Fibroblast of lung (primary cell): ENCODE measurements at regions not wholly inside any gene's neighbourhood (a gene's known extent, or its start where the extent isn't known, plus 50 kb on each side); places are given as distances from the start of the nearest gene placed in this dataset.
"Not testable (repeated sequence)": the region's sequence is repeated elsewhere in the genome, so short reads cannot be mapped to it uniquely, and the experiment has no call there.

ENCODE experiments used
- DNase-seq, 2 donors: peaks; one replicate each; pipeline versions ENCODE4 v3.0.0 to v3.0.0-alpha.2; 2010; ENCODE audit warnings: low read depth in 2 of 2
- H2AFZ ChIP-seq: 2 replicates; pipeline ENCODE4 v1.5.1; 2012; ENCODE audit warnings: low read length, control low read depth, inconsistent platforms
- H3K27ac ChIP-seq: 2 replicates; pipeline ENCODE4 v1.5.1; 2011; ENCODE audit warnings: low read length, control low read depth; ENCODE audit not compliant: insufficient read depth
- H3K27me3 ChIP-seq: 2 replicates; pipeline ENCODE4 v1.5.1; 2011; ENCODE audit warnings: mild to moderate bottlenecking, low read length; ENCODE audit not compliant: control insufficient read depth, insufficient read depth
- H3K36me3 ChIP-seq: 2 replicates; pipeline ENCODE4 v1.5.1; 2011; ENCODE audit warnings: low read length; ENCODE audit not compliant: control insufficient read depth, insufficient read depth
- H3K4me1 ChIP-seq: 2 replicates; pipeline ENCODE4 v1.5.1; 2011; ENCODE audit warnings: low read length; ENCODE audit not compliant: control insufficient read depth, insufficient read depth; ENCODE audit errors: extremely low read depth
- H3K4me2 ChIP-seq: 2 replicates; pipeline ENCODE4 v1.5.1; 2011; ENCODE audit warnings: low read length, control low read depth; ENCODE audit not compliant: insufficient read depth; ENCODE audit errors: extremely low read depth
- H3K4me3 ChIP-seq, 4 experiments: fragments of 200-600 bp in 1 of 4; sonication (generic) in 1 of 4; replicated peaks in 1 of 4; 2 replicates each; pipeline ENCODE4 v1.5.1; 2011 to 2016; ENCODE audit warnings: low read length in 4 of 4, low read depth in 3 of 4, mild to moderate bottlenecking in 3 of 4, control low read depth in 2 of 4, inconsistent platforms in 1 of 4, mixed read lengths in 1 of 4; ENCODE audit not compliant: insufficient read depth in 1 of 4; ENCODE audit errors: control extremely low read depth in 1 of 4
- H3K79me2 ChIP-seq: 2 replicates; pipeline ENCODE4 v1.5.1; 2012; ENCODE audit warnings: mild to moderate bottlenecking, low read length, inconsistent platforms; ENCODE audit not compliant: control insufficient read depth, insufficient read depth
- H3K9ac ChIP-seq: 2 replicates; pipeline ENCODE4 v1.5.1; 2011; ENCODE audit warnings: mild to moderate bottlenecking, low read length, control low read depth; ENCODE audit not compliant: insufficient read depth
- H3K9me3 ChIP-seq: 2 replicates; pipeline ENCODE4 v1.5.1; 2012; ENCODE audit warnings: low read depth, low read length; ENCODE audit not compliant: control insufficient read depth, insufficient read depth
- H4K20me1 ChIP-seq: 2 replicates; pipeline ENCODE4 v1.5.1; 2011; ENCODE audit warnings: low read length; ENCODE audit not compliant: control insufficient read depth, insufficient read depth; ENCODE audit errors: extremely low read depth
- EZH2 ChIP-seq: IDR thresholded peaks from 2 replicates; pipeline ENCODE4 v1.5.1; 2012; ENCODE audit warnings: low read length, control low read depth, mild to moderate bottlenecking; ENCODE audit errors: missing control alignments
- TF ChIP-seq, protein P1 (sequence below), 2 donors: IDR thresholded peaks in 1 of 2; conservative IDR thresholded peaks in 1 of 2; 1 replicate in 1 of 2; 2 replicates in 1 of 2; pipeline ENCODE4 v1.5.1; 2011 to 2012; ENCODE audit warnings: low read length in 2 of 2, control low read depth in 1 of 2, inconsistent platforms in 1 of 2, low read depth in 1 of 2, mild to moderate bottlenecking in 1 of 2

DNA sequence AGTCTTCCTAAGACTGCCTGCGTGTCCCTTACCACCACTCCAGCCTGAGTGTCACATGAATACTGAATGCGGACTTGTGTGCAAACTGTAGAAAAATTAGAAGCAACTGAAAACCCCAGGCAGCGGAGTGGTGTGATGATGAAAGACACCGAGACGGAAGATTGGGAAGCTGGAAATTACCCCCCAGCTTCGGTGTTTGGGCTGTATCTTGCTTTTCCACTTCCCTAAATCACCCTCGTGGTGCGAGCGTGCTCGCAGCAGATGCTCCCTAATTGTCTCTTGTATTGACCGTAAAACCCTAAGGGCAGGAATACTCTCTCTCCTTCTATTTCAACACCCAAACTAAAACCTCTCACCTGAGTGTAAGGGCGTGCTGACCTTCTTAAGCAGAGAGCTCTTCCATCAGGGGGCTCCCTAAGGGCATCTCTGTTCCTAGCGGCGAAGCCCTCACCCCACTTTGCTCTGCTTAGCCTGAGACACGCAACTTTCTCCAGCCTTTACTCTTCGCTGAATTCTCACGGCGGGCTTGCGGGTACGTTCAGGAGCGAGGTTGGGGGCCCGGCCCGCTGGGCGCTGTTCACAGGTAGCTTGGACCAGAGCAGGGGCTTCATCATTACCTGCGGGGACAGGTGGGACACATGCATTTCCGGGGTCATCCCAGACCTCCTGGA is 62.4 kb downstream of the CRYBB2 start:
- DNase-seq: no peak
- H3K27me3 ChIP-seq: peaks cover 14% of the 10 kb centered on the region
- TF ChIP-seq, protein P1, sequence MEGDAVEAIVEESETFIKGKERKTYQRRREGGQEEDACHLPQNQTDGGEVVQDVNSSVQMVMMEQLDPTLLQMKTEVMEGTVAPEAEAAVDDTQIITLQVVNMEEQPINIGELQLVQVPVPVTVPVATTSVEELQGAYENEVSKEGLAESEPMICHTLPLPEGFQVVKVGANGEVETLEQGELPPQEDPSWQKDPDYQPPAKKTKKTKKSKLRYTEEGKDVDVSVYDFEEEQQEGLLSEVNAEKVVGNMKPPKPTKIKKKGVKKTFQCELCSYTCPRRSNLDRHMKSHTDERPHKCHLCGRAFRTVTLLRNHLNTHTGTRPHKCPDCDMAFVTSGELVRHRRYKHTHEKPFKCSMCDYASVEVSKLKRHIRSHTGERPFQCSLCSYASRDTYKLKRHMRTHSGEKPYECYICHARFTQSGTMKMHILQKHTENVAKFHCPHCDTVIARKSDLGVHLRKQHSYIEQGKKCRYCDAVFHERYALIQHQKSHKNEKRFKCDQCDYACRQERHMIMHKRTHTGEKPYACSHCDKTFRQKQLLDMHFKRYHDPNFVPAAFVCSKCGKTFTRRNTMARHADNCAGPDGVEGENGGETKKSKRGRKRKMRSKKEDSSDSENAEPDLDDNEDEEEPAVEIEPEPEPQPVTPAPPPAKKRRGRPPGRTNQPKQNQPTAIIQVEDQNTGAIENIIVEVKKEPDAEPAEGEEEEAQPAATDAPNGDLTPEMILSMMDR (conservative IDR thresholded peaks at IDR 0.05 in 1 of 2, IDR thresholded peaks at IDR 0.05 in 1 of 2; ENCODE audit: low read depth in 1 of 2, low read length in 2 of 2): no peak
- no peak for TF ChIP-seq EZH2

DNA sequence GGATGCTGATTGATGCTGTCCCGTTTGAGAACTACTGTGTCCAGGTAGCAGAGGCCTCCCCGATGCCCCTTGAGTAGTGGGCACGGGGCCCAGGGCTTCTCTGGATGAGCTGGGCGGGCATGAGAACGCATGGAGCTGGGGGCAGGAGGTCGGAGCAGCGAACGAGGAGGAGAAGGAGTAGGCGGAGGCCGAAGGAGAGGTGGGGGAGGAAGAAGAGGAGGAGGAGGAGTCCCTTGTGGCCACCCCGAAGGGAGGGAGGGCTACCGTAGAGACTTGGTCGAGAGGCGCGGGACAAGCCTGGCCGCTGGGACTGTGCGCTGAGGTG is 62.9 kb downstream of the CRYBB2 start:
- Histone ChIP-seq H3K27me3 (peaks cover 14% of the 10 kb centered on the region), H3K9ac (no peak overlapping the region), H3K4me2 (no peak overlapping the region), H3K9me3 (no peaks in the 10 kb centered on the region), H3K79me2 (no peaks in the 10 kb centered on the region), H2AFZ (no peak overlapping the region), H3K27ac (no peak overlapping the region), H3K36me3 (no peaks in the 10 kb centered on the region), H4K20me1 (no peaks in the 10 kb centered on the region), H3K4me3 (no peak overlapping the region), H3K4me1 (no peaks in the 10 kb centered on the region)
- TF ChIP-seq, protein P1 (conservative IDR thresholded peaks at IDR 0.05 in 1 of 2, IDR thresholded peaks at IDR 0.05 in 1 of 2; ENCODE audit: low read depth in 1 of 2, low read length in 2 of 2): no peak
- peak; percentile 91 for TF ChIP-seq EZH2
- no peak for DNase-seq

More for the DNA sequence above, 62.4 kb downstream of the CRYBB2 start:
- no peak overlapping the region for H3K9ac ChIP-seq
- no peak overlapping the region for H2AFZ ChIP-seq
- no peak overlapping the region for H3K4me3 ChIP-seq
- H3K4me1 ChIP-seq: no peaks in the 10 kb centered on the region
- H3K4me2 ChIP-seq: no peak overlapping the region
- no peaks in the 10 kb centered on the region for H3K79me2 ChIP-seq
- no peaks in the 10 kb centered on the region for H3K9me3 ChIP-seq
- no peak overlapping the region for H3K27ac ChIP-seq
- no peaks in the 10 kb centered on the region for H3K36me3 ChIP-seq
- no peaks in the 10 kb centered on the region for H4K20me1 ChIP-seq

DNA sequence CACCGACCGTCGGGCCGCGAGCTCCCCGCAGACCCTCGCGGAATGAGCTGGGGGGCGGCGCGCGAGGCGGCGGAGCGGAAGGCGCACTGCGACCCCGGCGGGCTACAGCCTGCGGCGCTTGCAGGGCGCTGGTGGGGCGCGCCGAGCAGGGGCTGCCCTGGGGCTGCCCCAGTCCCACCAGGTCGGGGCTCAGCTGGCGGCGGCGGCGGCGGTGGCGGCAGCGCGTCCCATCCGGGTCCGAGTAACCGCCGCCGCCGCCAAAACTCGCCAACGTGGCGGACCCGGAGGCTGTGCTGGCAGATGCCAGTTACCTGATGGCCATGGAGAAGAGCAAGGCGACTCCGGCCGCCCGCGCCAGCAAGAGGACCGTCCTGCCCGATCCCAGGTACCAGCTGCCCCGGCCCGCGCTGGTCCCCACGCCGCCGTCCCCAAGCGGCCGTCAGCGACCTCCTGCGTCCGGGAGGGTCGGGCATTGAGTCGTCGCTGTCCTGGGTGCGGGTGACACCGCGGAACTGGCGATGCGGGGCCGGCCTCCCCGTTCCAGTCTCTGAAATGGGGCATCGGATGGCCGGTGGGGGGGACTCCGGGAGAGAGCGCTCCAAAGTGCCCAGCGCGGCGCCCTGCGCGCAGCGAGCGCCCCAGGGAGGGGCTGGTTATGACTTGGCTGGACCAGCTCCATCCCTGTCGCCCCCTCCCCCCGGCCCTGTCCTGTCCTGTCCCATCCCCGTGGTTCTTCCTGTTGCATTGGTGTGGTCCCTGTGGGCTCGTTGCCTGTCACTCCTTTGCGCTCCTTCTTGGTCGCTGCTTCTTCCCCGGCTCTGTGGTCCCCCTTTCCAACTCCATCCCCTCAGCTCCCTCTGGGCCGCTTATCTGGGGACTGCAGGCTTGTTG is 63.5 kb downstream of the CRYBB2 start:
- Histone ChIP-seq H4K20me1 (no peaks in the 10 kb centered on the region), H3K27me3 (peaks cover 14% of the 10 kb centered on the region), H3K4me3 (no peak overlapping the region), H3K4me2 (no peak overlapping the region), H2AFZ (no peak overlapping the region), H3K9ac (no peak overlapping the region), H3K79me2 (no peaks in the 10 kb centered on the region), H3K4me1 (no peaks in the 10 kb centered on the region), H3K36me3 (no peaks in the 10 kb centered on the region), H3K27ac (no peak overlapping the region), H3K9me3 (no peaks in the 10 kb centered on the region)
- no peak for DNase-seq
- TF ChIP-seq, protein P1 (conservative IDR thresholded peaks at IDR 0.05 in 1 of 2, IDR thresholded peaks at IDR 0.05 in 1 of 2; ENCODE audit: low read depth in 1 of 2, low read length in 2 of 2): no peak
- TF ChIP-seq EZH2: peak; percentile 49

DNA sequence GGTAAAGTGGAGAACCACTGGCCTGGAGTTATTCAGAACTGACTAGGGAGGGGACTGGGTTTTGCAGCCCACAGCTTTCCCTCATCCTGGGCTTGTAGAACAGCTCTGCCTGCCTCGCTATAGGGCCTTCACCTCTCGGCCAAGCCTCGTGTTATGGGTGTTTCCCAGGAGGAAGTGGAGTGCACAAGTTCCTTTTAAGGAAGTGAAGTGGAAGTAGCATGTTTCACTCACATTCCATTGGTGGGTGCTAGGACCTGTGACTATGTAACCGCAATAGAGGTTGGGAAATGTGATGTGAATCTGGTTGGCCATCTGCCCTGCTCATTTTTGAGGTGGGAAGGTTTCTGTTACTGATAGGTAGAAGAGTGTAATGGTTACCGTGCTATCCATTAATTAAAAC is 69.0 kb downstream of the CRYBB2 start:
- not testable (repeated sequence) for H3K36me3 ChIP-seq, H3K27me3 ChIP-seq, H3K79me2 ChIP-seq, H3K4me3 ChIP-seq, H3K4me2 ChIP-seq, H3K9me3 ChIP-seq, H4K20me1 ChIP-seq, H3K27ac ChIP-seq, H2AFZ ChIP-seq, H3K4me1 ChIP-seq, DNase-seq, H3K9ac ChIP-seq
